ENCODE measurements at regions not wholly inside any gene's neighbourhood (a gene's known extent, or its start where the extent isn't known, plus 50 kb on each side); places are given as distances from the start of the nearest gene placed in this dataset.

DNA sequence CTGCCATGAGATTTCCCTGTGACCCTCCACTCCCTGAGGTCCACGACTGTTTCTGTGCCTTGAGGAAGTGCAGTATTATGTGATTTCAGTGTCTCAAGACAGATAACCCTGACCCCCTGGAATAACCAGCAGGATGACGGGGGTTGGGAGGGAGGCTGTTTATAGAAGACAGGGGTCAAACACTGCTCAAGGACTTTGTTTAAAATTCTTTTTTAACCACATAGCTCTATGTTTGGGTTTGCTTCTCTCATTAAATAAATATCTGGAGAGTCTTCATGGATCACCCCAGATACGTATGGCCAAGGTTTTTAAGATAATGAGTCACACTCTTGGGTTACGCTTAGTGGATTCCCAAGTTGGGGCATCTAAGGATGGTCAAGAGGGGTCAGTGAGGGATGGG is 523.8 kb upstream of the TNP1 start:
- FAIRE-seq (no peak), DNase-seq (ENCODE audit: low spot score) (no peak)

DNA sequence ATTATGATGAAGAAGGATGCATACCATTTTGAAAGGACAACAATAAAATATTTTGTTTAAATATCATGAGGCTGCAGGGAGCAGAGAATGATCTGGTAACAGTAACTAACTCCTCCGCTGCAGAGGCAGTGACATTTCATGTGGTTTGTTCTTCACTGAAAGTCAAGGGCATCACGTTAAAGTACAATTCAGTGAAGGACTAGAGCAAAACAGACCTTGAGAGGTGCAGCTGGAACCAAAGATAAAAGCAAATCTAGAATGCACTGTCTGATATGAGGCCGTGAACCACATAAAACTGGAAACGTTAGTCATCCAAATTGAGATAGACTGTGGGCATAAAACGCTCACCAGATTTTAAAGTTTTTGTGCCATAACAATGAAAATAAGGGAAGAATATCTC is 522.9 kb upstream of the TNP1 start:
- no peak for FAIRE-seq
- no peak for DNase-seq (ENCODE audit: low spot score)

DNA sequence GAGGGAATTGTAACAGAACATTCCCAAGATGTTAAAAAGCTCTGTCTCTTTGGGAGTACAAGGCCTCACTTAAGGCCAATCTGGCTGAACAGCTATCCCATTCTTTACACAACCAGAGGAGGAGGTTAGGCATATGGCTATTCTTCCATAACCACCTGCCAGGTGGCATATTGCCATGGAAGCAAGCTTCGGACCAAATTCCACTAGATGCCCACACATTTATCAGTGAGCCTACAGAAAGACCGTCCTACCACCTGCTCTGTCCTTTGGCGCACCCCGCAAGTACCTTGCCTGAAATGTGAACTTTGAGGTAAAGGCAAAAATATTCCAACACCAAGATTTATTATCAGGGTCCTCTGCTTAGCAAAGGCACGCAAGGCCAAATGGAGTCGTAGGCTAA is 519.9 kb upstream of the TNP1 start:
- FAIRE-seq, result no peak

DNA sequence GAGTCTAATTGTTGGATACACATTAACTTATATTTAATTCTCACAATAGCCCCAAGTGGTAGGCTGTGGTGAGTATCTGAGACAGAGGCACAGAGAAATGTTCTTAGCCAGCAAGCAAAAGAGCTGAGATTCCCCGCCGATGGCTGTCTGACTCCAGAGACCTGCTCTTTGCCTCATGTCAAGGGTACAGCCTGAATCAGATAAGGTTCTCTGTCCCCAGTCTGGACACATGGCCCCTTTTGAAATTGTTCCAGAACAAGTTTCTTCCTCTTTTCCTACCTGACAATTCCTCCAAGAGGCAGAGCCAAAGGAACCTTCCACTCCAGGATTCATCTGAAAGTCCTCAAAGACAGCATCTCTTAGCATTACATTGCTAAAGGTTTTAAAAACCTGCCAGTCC is 512.9 kb upstream of the TNP1 start:
- FAIRE-seq, result no peak
- no peak for DNase-seq (ENCODE audit: low spot score)

More for the DNA sequence above, 519.9 kb upstream of the TNP1 start:
- no peak for DNase-seq (ENCODE audit: low spot score)

DNA sequence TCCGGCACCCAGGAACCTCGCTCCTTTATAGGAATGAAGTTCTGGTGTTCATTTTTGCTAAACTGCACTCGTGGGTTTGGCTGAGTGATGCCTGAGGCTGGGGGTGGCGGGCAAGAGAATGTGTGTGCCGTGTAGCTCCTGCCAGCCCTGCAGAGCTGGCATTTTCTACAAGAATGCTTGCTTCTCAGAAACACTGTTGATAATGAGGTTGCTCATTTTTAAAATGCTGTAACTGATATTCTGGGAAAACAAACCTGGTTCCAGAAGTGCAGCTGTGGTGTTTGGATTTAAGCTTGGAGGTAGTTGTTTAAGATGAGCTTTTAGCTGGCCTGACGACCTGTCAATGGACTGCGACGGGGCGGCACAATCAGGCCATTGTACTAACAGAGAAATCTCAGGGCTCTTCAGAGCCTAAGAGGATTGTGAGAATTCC is 511.9 kb upstream of the TNP1 start:
- no peak for FAIRE-seq

DNA sequence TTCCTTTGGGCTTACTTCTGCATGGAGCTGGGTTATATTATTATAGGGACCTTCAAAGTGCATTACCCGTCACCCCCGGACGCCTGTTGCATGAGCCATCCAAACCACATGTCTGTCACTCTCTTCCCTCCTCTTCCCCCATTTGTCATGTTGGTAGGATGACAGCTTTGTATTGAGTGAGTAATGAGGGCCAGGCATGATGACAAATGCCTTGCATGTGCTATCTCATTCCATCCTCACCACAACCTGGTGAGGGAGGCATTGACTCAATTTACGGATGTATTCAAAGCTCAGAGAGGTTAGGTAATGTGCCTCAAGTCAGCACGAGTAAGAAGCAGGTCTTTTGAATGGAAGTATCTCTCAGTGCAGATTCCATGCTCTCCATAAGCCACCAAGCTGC is 510.5 kb upstream of the TNP1 start:
- DNase-seq (ENCODE audit: low spot score) (peak; percentile 75), FAIRE-seq (peak; percentile 96)

More for the DNA sequence above, 511.9 kb upstream of the TNP1 start:
- DNase-seq (ENCODE audit: low spot score), result no peak

DNA sequence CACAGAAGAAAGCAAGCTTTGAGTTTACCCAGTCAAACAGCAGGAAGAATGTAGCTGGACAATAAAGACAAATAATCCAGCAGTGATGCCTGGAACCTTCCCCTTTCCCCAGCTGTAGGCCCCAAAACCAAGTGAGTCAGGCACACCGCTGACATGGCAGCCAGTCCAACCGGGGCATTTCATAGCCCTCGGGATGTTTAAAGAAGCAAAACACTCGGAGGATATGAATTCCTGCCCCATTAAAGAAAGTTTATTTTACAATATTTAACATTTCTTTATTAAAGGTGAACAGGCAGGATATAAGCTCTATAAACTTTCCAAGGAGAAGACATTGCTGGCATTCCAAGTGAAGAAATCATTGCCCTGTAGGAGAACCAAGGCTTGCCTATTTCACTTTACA is 507.6 kb upstream of the TNP1 start:
- DNase-seq (ENCODE audit: low spot score), result no peak
- no peak for FAIRE-seq

DNA sequence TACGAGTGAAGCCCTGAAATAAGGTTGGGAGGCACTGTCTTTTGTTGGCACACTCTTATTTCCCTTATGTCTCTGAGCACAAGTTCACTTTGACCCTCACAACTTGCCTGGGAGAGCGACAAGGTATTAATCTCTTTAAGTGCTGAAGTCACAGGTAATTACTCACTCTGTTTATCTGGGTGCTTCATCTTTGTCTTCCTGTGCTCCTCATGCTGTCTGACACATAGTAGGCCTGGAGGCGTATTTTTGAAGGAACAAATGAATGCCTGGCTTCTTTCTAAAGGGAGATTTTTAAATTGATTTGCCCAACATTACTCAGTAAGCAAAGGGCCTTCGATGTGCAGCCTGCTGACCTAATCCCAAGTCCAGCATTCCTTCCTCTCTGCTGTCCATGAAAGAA is 507.1 kb upstream of the TNP1 start:
- DNase-seq (ENCODE audit: low spot score) (no peak), FAIRE-seq (no peak)

DNA sequence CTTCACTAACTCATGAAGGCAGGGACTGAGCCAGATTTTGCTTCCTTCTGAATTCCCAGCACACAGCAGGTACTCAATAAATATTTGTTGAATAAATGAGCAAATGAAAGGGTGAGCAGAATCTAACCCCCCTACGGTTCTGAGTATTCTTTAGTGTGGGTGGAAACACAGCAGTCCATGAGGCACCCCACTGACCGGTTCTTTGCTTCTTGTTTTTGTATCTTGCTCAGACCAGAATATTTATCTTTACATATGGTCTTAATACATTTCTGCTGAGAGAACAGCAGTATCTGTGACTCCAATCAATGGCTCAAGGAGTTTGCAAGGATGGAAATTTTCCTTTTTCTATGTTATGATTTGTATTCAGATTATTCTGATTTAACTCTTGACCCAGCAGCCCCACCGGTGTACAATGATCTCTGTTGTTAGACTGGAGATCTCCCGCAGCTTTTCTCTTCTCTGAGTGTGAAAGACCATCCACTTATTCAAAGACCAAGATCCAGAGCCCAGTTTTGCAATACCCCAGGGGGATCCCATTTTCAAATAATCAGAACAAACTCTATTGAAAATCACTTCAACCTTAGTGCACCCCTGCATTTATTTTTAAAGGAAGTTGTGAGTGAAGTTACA is 506.5 kb upstream of the TNP1 start:
- no peak for DNase-seq (ENCODE audit: low spot score)

DNA sequence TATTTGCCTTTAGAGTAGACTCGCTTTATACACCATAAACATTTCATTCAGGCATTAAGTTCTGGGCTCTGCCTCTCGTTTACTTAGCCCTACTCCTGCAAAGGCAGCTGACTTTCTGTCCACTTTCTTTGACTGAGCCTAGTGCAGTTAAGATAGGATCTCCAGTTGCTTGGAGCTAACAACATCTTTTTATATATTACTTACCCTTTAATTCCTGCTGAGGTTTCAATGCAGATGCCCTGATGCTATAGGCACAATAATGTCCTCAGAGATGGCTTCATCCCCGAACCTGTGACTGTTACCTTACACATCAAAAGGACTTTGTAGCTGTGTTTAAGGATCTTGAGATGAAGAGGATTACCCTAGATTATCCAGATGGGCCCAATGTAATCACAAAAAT is 505.8 kb upstream of the TNP1 start:
- DNase-seq (ENCODE audit: low spot score) (no peak), FAIRE-seq (no peak)

More for the DNA sequence above, 506.5 kb upstream of the TNP1 start:
- FAIRE-seq, result no peak

DNA sequence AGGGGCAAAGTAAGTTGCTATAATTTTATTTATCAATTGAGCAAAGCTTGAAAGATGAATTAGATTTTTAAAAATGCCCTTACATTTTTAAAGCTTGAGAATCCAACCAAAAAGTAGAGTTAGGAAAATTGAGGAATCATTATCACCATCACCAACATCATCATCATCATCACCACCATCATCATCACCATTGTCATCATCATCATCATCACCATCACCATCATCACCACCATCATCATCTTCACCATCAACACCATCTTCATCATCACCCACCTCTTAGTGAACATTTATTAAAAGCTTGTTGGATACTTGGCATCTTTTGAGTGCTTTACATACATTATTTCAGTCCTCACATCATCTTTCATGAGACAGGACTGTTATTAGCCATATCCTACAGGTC is 504.4 kb upstream of the TNP1 start:
- DNase-seq (ENCODE audit: low spot score), result no peak
- FAIRE-seq, result peak; percentile 66

DNA sequence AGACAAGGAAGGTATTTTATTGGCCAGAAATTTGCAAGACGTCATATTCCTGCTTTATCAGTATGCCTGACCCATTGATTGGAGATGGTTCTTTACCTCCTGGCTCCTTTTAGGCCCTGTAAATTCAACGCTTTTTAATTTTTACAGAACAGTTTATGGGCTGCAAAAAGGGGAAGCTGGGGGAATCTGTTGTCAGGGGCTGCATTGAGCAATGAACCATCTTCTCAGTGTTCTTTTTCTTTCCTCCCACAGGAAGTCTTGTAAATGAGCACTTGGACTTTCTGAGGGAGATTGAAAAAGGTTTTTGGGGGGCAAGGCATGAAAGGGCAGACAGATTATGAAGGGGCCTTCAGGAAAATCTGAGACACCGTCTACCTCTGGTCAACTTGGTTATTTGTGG is 503.6 kb upstream of the TNP1 start:
- no peak for FAIRE-seq
- no peak for DNase-seq (ENCODE audit: low spot score)

DNA sequence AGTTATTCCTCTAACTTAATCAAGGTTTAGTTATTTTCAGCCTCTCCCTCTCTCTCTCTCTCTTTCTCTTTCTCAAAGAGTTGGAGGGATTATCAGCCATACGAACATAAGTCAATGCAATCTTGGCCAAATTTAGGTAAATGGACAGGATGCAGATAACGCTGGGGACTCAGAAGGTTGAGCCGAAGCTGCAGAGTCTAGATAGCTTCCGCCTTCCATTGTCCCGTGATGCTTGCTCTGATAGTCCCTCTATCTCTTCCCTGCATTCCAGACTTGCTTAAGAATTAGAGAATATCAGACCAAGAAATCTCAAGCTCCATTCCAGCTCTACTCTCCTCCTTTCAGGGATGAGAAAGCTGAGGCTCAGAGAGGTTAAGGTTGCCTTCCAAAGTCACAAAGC is 502.8 kb upstream of the TNP1 start:
- DNase-seq (ENCODE audit: low spot score) (no peak), FAIRE-seq (no peak)

DNA sequence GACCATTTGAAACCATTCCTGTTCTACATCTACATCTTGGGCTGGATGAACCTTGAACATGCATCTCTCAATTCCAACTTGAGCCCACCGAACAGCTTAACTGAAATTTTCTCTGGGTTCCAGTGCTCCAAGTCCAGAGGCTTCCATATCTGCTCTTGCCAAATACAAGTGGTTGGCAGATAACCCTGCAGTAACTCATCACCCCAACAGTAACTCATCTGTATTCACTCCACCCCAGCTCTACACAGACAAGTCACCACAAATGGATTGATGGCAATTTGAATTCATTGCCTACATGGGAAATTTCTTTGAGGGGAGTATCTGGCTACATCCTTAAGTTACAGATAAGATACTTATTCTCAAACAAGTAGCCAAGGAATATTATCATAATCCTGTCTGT is 502.4 kb upstream of the TNP1 start:
- DNase-seq (ENCODE audit: low spot score) (no peak), FAIRE-seq (no peak)

DNA sequence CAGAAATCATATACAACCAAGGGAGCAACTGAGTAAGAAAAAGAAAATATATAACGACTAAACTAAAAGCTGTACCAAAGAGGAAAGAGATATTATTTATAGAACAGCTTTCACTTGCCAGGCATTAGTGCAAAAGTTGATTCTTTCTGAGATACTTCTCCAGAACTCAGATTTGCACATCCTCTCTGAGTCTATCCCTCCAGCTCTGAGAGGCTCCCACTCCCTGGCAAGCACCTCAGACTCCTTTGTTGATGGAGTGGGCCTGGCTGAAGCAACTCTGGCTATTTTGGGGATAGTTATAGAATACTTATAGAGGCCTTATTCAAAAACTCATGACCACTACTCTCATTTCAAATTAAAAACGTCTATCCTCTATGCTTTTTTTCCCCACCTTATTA is 501.6 kb upstream of the TNP1 start:
- DNase-seq (ENCODE audit: low spot score) (no peak), FAIRE-seq (no peak)

DNA sequence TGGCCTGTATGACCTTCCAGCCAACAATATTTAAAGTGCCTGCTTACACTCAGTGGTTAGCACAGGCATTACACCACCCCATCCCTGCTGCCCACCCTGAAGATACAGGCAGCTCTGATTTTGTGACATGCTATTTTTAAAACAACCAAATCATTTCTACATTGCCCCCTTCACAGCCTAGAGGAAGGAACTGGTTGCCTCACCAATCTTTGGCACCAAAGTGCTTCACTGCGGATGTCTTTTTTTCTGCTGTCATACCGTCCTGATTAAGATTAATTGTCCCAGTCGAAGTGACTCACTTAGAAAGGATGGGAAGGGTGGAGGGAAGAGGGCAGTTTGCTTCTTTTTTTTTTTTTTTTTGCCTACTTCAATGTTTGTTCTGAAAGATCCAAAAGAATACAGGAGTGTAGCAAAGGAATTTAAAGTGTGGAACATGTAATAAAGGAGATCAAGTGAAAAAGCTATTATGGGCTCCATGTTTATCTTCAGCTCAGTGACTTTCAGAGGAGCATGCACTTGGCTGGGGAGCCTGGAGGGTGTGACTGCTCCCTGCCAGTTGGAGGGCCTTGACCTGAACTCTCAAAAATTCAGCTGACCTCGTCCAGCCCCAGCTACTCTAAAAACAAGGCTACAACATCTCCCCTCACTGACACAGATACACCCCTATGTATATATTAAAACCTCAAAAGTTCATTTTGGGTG is 501.1 kb upstream of the TNP1 start:
- DNase-seq (ENCODE audit: low spot score), result peak; percentile 82
- FAIRE-seq, result no peak

DNA sequence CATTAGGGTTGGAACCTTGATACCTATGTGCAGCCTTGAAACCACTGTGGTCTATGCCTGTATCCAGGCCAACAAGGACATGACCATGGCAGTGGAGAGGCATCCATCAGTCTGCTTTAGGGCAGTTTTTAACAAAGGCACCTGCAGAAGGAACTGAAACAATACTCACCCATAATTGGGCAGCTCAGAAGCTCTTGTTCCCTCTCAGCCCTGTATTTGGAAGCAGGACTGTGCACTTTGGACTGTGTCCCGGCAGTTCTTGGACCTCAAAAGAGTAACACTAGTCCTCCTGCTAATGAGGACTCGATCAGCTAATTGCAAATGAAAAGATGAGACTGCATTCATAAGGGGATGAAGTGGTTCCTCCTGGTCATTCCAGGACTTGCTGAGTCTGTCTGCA is 500.2 kb upstream of the TNP1 start:
- FAIRE-seq, result no peak
- DNase-seq (ENCODE audit: low spot score), result no peak

DNA sequence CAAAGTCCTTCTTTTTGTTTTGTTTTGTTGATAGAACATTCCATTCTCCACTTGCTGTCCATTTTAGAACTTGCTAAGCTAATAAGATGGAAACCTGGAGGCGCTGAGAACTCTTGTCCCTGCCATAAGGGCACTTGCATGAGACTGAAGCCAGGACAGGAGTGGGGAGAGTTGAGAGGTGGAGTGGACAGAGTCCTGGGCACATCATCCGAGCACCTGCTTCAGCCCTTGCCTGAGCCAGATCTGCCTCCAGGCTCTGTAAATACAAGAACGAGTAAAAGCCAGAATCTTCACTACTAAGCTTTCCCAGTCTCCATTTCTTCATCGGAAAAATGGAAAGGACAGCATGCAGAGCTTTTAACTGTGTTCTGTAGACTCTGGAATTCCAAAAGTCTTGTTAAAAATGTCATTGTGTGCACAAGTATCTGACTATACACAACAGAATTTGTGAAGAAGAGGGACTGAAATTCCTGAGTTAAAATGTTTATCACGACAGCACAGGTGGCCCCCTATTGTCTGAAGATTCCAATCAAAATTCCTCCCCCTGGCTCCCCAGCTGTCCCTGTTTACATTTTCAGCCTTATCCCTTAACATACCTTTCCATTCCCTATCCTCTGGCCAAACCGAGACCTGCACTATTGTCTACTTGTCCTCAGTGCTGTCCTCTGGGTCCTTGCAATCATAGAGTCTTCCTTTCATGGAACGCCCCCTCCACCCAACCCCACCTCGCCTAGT is 498.2 kb upstream of the TNP1 start:
- no peak for DNase-seq (ENCODE audit: low spot score)

DNA sequence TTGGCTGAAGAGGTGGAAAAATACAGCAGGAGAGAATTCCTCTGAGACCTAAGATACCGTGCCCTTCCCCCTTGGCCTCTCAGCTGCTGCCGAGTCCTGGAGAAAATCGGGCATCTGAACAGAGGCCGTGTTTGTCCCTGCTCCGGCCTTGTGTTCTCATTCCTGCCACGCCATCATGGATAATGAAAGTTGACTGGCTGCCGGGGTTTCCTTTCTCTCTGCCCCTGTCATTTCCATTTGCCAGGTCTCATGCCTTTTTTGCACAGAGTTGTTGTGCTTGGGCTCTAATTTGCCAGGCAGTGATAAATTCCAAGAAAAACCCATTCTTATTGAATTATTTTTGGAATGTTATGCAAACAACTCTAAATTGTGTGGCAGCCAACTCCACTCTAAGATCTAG is 496.9 kb upstream of the TNP1 start:
- DNase-seq (ENCODE audit: low spot score), result no peak
- FAIRE-seq, result no peak

More for the DNA sequence above, 498.2 kb upstream of the TNP1 start:
- FAIRE-seq, result no peak

DNA sequence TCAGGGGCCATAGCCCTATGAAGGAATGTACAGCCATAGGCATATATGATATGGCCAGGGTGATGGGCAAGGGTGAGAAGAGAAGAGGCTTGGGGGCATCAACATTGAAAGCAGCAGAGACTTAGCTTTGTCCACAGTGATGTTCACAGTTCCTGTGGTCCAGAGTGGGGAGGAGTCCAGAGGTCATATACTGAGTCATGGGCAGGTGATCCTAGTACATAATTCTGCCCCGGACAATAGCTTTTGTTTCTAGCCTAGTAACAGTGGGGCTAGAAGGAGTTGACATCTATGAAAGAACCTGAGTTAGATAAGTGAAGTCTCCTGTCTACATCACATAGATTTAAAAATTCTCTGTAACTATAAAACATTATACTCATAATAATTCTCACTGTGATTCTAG is 496.3 kb upstream of the TNP1 start:
- FAIRE-seq (no peak), DNase-seq (ENCODE audit: low spot score) (no peak)

DNA sequence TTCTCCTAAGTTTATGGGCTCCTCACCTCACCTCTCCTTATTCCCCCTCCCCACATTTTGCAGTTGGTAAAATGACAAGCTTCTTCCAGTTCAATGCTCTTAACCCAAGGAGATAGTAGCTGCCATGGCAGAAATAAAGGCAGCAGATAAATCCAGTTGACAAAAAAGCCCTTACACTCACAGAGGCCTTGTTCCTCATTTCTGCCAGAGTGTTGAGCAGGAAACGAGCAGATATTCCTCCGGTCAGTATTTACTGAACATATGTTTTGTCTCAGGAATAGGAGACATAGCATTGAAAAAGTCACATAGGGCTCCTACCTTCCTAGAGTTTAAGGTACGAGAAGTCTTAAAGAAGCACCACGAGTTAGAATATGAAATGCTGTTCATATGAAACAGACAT is 493.7 kb upstream of the TNP1 start:
- FAIRE-seq (no peak), DNase-seq (ENCODE audit: low spot score) (no peak)

DNA sequence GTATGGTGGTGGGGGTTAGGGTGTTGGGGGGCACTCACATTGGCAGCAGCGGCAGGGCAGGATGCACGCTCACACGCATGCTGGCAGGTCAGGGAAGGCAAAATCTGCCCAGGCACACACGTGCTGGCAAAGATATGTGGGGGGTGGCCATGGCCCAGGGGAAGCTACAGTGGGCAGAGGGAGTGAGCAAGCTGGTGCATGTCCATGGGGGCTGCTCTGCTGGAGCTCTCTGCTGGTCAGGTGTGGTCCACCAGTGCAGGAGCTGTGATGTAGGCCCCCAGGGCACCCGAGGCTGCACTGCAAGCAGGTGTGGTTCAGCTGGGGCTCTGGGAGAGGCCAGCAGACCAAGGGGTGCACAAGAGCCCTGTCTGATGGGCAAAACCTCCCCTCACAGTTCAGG is 491.5 kb upstream of the TNP1 start:
- no peak for DNase-seq (ENCODE audit: low spot score)
- FAIRE-seq, result no peak

DNA sequence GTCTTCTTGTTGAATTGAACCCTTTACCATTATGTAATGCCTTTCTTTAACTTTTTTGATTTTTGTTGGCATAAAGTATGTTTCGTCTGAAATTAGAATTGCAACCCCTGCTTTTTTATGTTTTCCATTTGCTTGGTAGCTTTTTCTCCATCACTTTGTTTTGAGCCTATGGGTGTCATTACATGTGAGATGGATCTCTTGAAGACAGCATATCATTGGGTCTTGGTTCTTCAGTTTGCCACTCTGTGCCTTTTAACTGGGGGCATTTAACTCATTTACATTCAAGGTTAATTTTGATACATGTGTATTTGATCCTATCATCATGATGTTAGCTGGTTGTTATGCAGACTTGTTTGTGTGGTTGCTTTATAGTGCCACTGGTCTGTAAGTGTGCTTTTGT is 489.4 kb upstream of the TNP1 start:
- DNase-seq (ENCODE audit: low spot score) (no peak), FAIRE-seq (no peak)
